ENCODE measurements at regions not wholly inside any gene's neighbourhood (a gene's known extent, or its start where the extent isn't known, plus 50 kb on each side); places are given as distances from the start of the nearest gene placed in this dataset.

- TF ChIP-seq GATA3 (IDR thresholded peaks at IDR 0.05; ENCODE audit: low read depth, low read length) (no peak), GATA2 (IDR thresholded peaks at IDR 0.05; ENCODE audit: low read depth, low read length) (no peak)
Measured at GRCh38 chr9:88303721-88304451, 84.4 kb upstream of the SPIN1 start.

DNA sequence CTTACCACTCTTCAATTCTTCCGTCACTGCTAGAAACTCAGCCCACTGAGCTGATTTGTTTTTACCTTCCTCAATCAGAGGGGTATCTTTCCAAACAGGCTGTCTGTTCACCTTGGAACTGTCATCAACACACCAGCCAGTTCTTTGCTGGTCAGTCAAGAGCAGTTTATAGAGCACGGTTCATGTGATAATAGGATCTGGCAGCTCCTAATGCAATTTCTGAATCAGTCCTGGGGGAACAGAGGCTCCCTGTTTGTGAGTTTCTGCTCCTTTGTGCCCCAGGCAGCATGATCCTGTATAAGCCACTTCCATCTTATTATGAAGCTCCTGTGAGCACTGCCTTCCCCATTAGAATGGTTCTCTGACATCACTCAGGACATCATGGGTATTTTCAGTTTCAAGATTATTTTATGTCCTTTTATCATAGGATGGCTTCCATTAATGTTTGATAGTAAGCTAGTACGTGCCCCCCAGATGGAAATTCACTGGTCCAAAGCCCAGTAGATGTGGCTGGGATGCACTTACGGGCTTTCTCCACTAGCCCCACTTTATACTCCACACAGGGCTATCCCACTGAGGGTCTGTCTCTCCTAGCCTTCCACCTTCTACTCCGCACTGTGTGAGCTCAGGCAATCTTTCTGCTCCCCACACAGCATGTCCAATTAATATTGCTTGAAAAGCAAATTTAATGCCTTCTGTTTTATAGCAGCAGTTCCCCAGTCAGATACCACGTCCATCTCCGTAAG is 85.5 kb upstream of the SPIN1 start:
- TF ChIP-seq GATA2 (IDR thresholded peaks at IDR 0.05; ENCODE audit: low read depth, low read length) (no peak), GATA3 (IDR thresholded peaks at IDR 0.05; ENCODE audit: low read depth, low read length) (no peak)

DNA sequence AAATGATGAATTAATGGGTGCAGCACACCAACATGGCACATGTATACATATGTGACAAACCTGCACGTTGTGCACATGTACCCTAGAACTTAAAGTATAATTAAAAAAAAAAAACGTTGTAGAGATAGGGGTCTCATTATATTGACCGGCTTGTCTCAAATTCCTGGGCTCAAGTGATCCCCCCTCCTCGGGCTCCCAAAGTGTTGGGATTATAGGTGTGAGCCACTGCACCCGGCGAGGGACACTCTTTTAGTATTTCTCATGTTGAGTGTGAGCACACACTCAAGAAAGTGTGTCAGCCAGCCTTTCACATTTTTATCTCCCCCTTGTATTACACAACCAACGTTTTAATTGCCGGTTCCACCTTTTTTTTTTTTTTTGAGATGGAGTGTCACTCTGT is 87.7 kb upstream of the SPIN1 start:
- TF ChIP-seq GATA3 (IDR thresholded peaks at IDR 0.05; ENCODE audit: low read depth, low read length) (no peak), GATA2 (IDR thresholded peaks at IDR 0.05; ENCODE audit: low read depth, low read length) (no peak)

GRCh38 chr9:88291856-88292255 is 96.4 kb upstream of the SPIN1 start:
- TF ChIP-seq GATA3 (IDR thresholded peaks at IDR 0.05; ENCODE audit: low read depth, low read length) = peak; percentile 70; the same call in 1 of the 2 replicates
- TF ChIP-seq GATA2 (IDR thresholded peaks at IDR 0.05; ENCODE audit: low read depth, low read length) = peak; percentile 89

DNA sequence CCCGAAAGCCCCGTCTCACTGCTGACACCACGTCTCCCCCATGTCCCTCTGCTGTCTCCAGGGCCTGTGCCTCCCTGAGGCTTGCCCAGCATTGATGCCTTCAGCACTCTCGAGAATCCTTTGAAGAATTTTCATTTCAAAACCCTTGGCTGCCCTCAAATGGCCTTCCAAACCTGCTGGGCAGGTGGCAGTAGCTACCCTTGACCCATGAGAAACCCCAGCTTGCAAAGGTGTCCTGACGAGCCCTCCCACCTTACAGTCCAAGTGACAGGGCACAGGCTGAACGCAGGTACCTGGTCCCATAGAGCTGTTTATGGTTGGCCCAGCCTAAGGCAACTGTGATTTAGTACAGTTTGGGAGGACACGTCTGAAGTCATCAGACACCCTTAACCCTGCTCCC is 97.2 kb upstream of the SPIN1 start:
- no peak for TF ChIP-seq GATA3 (IDR thresholded peaks at IDR 0.05; ENCODE audit: low read depth, low read length)
- TF ChIP-seq GATA2 (IDR thresholded peaks at IDR 0.05; ENCODE audit: low read depth, low read length) = no peak

DNA sequence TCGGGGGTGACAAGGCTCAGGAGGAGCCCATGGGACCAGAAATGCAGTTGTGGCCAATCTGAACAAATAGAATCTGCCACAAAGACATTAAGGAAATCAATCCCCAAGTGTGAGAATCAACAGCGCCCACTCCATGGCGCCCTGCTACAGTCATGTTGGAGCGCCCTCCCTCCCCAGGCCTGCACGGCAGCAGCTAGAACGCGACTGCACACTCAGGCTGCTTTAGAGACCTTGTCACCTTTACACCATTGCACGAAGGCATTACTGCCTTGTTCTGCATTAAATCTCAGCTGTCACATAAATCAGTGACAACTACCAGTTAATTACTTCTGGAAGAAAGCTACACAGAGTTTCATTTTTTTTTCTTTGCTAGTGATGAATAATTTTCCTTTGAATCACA is 98.7 kb upstream of the SPIN1 start:
- no peak for TF ChIP-seq GATA3 (IDR thresholded peaks at IDR 0.05; ENCODE audit: low read depth, low read length)
- no peak for TF ChIP-seq GATA2 (IDR thresholded peaks at IDR 0.05; ENCODE audit: low read depth, low read length)

DNA sequence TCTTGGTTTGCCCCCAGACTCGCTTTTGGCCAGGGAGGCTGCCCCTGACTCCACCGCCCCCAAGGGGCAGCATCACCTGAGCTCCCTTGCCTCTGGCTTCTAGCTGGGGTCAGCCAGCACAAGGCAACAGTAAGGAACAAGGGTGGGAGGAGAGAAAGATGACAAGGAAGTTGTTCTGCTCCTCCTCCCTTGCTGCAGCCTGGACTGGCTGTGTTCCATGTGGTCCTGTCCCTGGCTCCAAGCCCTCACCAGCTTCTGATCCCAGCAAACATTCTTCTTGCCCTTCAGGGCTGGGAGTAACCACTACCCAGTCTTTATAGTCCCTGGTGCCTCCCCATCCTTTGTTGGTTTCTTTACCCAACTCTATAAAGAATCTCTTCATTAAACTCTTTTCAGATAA is 100.3 kb upstream of the SPIN1 start:
- TF ChIP-seq GATA2 (IDR thresholded peaks at IDR 0.05; ENCODE audit: low read depth, low read length) (no peak), GATA3 (IDR thresholded peaks at IDR 0.05; ENCODE audit: low read depth, low read length) (no peak)

DNA sequence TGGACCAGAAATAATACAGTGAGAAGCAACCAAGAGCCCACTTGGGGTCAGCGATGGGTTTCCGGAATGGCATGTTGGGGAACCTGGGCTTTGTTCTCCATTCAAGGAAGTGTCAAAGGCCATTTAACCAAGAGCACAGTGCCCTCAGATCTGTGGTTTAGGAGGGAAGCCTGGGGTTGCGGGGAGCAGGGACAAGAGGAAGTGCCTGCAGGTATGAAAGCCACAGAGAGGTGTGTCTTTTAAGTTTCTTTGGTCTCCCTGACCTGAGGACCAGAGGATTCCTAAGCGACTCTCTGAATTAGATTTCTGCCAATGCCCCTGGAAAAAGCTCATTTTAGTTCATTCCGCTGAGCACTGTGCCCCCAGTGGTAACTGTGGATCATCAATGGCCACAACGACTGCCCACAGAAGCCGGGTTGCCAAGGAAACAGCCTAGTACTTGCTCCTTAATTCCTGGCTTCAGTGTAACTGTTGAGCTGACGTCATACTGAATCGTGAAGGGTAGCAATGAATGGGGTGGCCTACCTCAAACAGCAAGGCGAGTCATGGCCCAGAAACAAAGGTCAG is 107.3 kb upstream of the SPIN1 start:
- no peak for TF ChIP-seq GATA2 (IDR thresholded peaks at IDR 0.05; ENCODE audit: low read depth, low read length)
- no peak for TF ChIP-seq GATA3 (IDR thresholded peaks at IDR 0.05; ENCODE audit: low read depth, low read length)

DNA sequence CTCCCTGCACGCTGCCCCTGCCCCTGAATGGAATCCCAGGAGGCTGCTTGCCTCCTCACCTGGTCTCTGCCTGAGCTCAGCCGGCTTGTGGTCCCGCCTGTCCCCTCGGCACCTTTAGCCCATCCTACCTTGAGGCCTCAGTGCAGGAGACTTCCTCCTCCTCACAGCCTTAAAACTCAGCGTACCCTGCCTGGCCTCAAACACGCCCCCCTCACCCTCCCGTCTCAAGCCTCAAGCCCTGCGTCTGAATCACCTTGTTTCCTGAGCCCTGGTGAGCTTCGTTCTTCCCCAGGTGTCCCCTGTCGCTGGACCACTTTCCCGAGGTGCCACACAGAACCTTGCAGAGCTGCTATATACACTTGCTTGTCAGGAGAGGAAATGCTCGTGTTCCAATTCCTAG is 110.2 kb upstream of the SPIN1 start:
- TF ChIP-seq GATA3 (IDR thresholded peaks at IDR 0.05; ENCODE audit: low read depth, low read length) (no peak), GATA2 (IDR thresholded peaks at IDR 0.05; ENCODE audit: low read depth, low read length) (no peak)

DNA sequence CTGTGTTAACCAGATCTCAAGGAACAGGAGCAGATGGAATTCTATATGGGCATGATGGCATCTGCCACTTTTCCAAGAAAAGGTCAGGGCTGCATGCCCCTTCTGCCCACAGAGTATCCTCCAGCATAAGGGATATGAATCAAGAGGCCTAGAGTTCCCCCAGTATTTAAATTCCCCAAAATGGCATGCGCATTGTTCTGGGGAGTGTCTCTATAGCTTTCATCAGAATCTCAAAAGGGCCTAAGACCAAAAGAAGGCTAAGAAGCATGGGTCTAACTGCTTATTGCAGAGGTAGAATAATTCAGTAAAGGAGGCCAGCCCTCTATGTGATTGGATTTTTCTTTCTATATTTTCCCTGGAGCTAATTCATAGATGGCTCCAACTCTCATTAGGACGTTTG is 114.2 kb upstream of the SPIN1 start:
- TF ChIP-seq GATA3 (IDR thresholded peaks at IDR 0.05; ENCODE audit: low read depth, low read length) = no peak
- TF ChIP-seq GATA2 (IDR thresholded peaks at IDR 0.05; ENCODE audit: low read depth, low read length) = no peak

DNA sequence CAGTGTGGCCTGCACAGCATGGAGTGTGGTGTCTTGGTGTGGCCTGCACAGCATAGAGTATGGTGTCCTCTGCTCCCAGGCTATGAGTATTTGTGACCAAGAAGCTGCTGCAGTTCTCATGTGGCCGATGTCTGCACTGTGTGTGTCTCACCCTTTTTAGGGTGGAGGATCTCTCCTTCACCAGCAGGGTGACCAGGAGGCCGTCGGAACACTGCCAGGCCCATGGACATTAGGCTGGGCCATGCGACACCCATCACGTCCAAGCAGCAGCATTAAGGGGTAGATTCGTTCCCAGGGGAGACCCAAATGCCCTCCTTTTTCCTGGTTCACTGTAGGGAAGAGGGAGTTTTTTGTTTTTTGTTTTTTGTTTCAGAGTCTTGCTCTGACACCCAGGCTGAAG is 115.3 kb upstream of the SPIN1 start:
- no peak for TF ChIP-seq GATA2 (IDR thresholded peaks at IDR 0.05; ENCODE audit: low read depth, low read length)

GRCh38 chr9:88270413-88270812 is 117.8 kb upstream of the SPIN1 start:
- TF ChIP-seq GATA2 (IDR thresholded peaks at IDR 0.05; ENCODE audit: low read depth, low read length) (no peak), GATA3 (IDR thresholded peaks at IDR 0.05; ENCODE audit: low read depth, low read length) (no peak)

DNA sequence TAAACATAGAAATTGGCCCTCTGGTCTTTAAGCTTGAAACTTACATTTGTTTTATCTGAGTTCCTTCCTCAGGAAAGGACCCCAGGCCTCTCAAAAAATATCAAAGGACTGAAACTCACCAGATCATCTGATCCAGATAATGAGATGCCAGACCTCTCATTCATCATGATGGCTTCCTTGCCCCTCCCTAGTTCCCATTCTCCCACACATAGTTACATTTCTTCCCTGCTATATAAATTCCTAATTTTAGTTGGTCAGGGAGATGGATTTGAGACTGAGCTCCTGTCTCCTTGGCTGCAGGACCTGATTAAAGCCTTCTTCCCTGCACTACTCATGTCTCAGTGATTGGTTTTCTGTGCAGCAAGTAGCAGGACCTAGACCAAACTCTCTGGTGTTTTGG is 119.4 kb upstream of the SPIN1 start:
- TF ChIP-seq GATA2 (IDR thresholded peaks at IDR 0.05; ENCODE audit: low read depth, low read length) = no peak
- TF ChIP-seq GATA3 (IDR thresholded peaks at IDR 0.05; ENCODE audit: low read depth, low read length) = no peak

DNA sequence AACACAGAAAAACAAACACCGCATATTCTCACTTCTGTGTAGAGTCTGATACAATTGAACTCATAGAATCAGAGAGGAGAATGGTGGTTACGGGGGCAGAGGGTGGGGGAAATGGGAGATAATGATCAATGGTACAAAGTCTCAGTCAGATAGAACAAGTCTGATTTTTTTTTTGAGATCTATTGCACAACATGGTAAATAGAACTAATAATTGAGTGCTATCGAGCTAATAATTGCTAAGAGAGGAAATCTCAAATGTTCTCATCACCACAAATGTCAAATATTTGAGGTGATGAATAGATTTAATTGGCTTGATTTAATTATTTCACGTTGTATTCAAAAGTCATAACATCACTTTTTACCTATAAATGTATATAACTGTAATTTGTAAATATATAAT is 121.0 kb upstream of the SPIN1 start:
- no peak for TF ChIP-seq GATA2 (IDR thresholded peaks at IDR 0.05; ENCODE audit: low read depth, low read length)
- no peak for TF ChIP-seq GATA3 (IDR thresholded peaks at IDR 0.05; ENCODE audit: low read depth, low read length)

GRCh38 chr9:88266416-88266815 is 121.8 kb upstream of the SPIN1 start:
- TF ChIP-seq GATA2 (IDR thresholded peaks at IDR 0.05; ENCODE audit: low read depth, low read length) (no peak), GATA3 (IDR thresholded peaks at IDR 0.05; ENCODE audit: low read depth, low read length) (no peak)

All from SH-SY5Y (cell line).